GM18505 (cell line): ENCODE measurements at regions not wholly inside any gene's neighbourhood (a gene's known extent, or its start where the extent isn't known, plus 50 kb on each side); places are given as distances from the start of the nearest gene placed in this dataset.
"Not testable (repeated sequence)": the region's sequence is repeated elsewhere in the genome, so short reads cannot be mapped to it uniquely, and the experiment has no call there.

Experiments used
- ATAC-seq: cut with Tn5 transposase; IDR thresholded peaks from one replicate; pipeline ENCODE4 v1.9.1; 2021; ENCODE audit not compliant: unreplicated experiment
- POLR2A ChIP-seq: IDR thresholded peaks from 4 replicates; pipeline ENCODE4 v1.6.1; 2011; ENCODE audit warnings: borderline replicate concordance; ENCODE audit not compliant: insufficient read depth, insufficient read length; ENCODE audit errors: extremely low read depth

GRCh38 chr15:92780843-92781242 is 119.3 kb upstream of the CHD2 start:
- ATAC-seq: no peak
- TF ChIP-seq POLR2A: no peak

- no peak for TF ChIP-seq POLR2A
- ATAC-seq: no peak
Observed at GRCh38 chr15:92781925-92782453, 118.1 kb upstream of the CHD2 start.

GRCh38 chr15:92787116-92787515 is 113.0 kb upstream of the CHD2 start:
- no peak for TF ChIP-seq POLR2A
- no peak for ATAC-seq

GRCh38 chr15:92788196-92788595 is 111.9 kb upstream of the CHD2 start:
- no peak for TF ChIP-seq POLR2A
- ATAC-seq: no peak

GRCh38 chr15:92788793-92789192 is 111.3 kb upstream of the CHD2 start:
- ATAC-seq: not testable (repeated sequence)

GRCh38 chr15:92796161-92796611 is 103.9 kb upstream of the CHD2 start:
- no peak for TF ChIP-seq POLR2A
- ATAC-seq: no peak

GRCh38 chr15:92797168-92798052 is 102.7 kb upstream of the CHD2 start:
- ATAC-seq: no peak
- TF ChIP-seq POLR2A: no peak

- TF ChIP-seq POLR2A: no peak
- ATAC-seq: no peak
Observed at GRCh38 chr15:92800013-92800412, 100.1 kb upstream of the CHD2 start.

- not testable (repeated sequence) for ATAC-seq
Observed at GRCh38 chr15:92800416-92801055, 99.6 kb upstream of the CHD2 start.

GRCh38 chr15:92801056-92801773 is 98.9 kb upstream of the CHD2 start:
- ATAC-seq: not testable (repeated sequence)

GRCh38 chr15:92801774-92802464 is 98.2 kb upstream of the CHD2 start:
- TF ChIP-seq POLR2A: no peak
- no peak for ATAC-seq

GRCh38 chr15:92803536-92803851 is 96.6 kb upstream of the CHD2 start:
- no peak for ATAC-seq
- TF ChIP-seq POLR2A: no peak

GRCh38 chr15:92803852-92804609 is 96.1 kb upstream of the CHD2 start:
- ATAC-seq: no peak
- TF ChIP-seq POLR2A: no peak

GRCh38 chr15:92804610-92804936 is 95.6 kb upstream of the CHD2 start:
- not testable (repeated sequence) for ATAC-seq
